ENCODE measurements at regions not wholly inside any gene's neighbourhood (a gene's known extent, or its start where the extent isn't known, plus 50 kb on each side); places are given as distances from the start of the nearest gene placed in this dataset.

GRCh38 chr5:35383041-35383440 lies 152.8 kb upstream of the PRLR start:
- TF ChIP-seq CTCF (IDR thresholded peaks at IDR 0.05) (no peak), POLR2A (IDR thresholded peaks at IDR 0.05) (no peak)

Data from esophagus squamous epithelium (tissue), 4 donors.